GM23248 (cell line): ENCODE measurements at regions not wholly inside any gene's neighbourhood (a gene's known extent, or its start where the extent isn't known, plus 50 kb on each side); places are given as distances from the start of the nearest gene placed in this dataset.

ENCODE experiments used
- EZH2 ChIP-seq: fragments of 200-600 bp; sonication (generic); IDR thresholded peaks from 2 replicates; pipeline ENCODE4 v1.6.1; 2018; ENCODE audit warnings: antibody characterized with exemption, mild to moderate bottlenecking; ENCODE audit not compliant: insufficient read depth, poor library complexity, severe bottlenecking
- EZH2phosphoT487 ChIP-seq: fragments of 200-600 bp; sonication (generic); IDR thresholded peaks from 2 replicates; pipeline ENCODE4 v1.6.1; 2018; ENCODE audit warnings: antibody characterized with exemption, moderate library complexity, mild to moderate bottlenecking, low read depth; ENCODE audit not compliant: insufficient read depth

DNA sequence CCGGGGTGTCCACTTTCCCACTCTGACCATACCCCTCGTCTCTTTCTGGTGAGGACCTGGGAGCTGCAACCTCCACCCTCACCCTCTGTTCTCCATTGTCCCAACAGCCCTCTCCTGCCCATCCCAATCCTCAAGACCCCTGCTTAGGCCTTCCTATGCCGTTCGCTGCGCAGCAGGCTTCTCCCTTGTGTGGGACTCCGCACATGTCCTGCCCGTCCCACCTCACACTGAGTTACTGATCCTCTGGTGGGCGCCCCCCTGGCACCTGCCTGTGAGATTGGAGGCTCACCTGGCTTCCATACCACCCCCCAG, 119.5 kb upstream of the SNTG2 start:
- no peak for TF ChIP-seq EZH2
- no peak for TF ChIP-seq EZH2phosphoT487
